ENCODE measurements at regions not wholly inside any gene's neighbourhood (a gene's known extent, or its start where the extent isn't known, plus 50 kb on each side); places are given as distances from the start of the nearest gene placed in this dataset.
"Not testable (repeated sequence)": the region's sequence is repeated elsewhere in the genome, so short reads cannot be mapped to it uniquely, and the experiment has no call there.

DNA sequence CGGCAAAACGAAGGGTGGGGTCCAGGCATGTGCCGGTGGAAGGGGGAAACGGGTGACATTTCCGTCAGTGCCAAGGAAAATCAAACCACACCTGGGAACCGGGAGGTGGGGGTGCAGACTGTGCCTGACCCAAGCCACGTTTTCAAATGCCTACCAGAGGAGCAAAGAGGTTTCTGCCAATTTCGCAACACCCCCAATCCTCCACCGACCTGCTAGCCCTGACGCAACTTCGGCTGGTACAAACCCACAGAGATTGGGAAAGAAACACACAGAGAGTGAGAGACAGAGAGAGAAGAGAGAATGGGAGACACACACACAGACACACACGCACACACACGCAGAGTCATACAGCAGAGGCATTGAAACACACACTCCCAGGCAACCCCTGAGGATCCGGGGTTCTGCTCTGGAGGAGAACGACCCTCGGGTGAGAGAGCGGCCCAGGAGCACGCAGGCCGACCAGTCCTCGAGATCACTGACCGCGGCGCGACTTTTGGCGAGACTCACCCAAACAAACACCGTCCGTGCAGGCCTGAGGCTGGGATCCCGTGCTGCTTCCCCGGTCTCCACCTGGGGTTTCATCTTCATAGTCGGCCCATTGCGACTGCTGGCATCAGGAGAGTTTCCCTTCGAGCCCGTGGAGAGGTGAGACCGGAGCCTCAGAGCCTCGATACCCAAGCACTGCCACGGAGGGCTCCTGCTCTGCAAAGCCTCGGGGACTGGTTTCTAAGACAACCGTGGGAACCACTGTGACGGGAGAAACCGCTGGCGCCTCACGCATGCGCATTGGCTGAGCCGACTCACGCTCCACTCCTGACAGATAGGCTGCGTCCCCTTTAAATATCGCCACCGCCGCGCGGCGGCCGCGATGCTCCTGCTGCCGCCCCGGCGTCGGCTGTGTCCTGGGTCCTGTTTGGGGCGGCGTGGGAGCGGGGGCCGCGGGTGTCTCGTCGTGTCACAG, 697.9 kb upstream of the TPTE start:
- H3K4me3 ChIP-seq; DNase-seq (ENCODE audit: low read depth in 1 of 2, low spot score in 1 of 2); ATAC-seq: not testable (repeated sequence)

DNA sequence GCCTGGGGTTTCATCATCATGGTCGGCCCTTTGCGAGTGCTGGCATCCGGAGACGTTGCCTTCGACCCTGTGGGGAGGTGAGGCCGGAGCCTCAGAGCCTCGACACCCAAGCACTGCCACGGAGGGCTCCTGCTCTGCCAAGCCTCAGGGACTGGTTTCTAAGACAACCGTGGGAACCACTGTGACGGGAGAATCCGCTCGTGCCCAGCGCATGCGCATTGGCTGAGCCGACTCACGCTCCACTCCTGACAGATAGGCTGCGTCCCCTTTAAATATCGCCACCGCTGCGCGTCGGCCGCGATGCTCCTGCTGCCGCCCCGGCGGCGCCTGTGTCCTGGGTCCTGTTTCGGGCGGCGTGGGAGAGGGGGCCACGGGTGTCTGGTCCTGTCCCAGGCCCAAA, 690.6 kb upstream of the TPTE start:
- H3K4me2 ChIP-seq; H3K4me1 ChIP-seq; FAIRE-seq; POLR2A ChIA-PET; H3K27ac ChIP-seq; H3K9me3 ChIP-seq; CTCF ChIA-PET; H3K4me3 ChIP-seq; DNase-seq (ENCODE audit: low read depth in 1 of 2, low spot score in 1 of 2); ATAC-seq: not testable (repeated sequence)
- WGBS (ENCODE audit: missing lambda C conversion rate): no CpG with 5 or more reads among the region's 32 CpGs

More for the DNA sequence above, 697.9 kb upstream of the TPTE start:
- FAIRE-seq, CTCF ChIA-PET, H3K4me2 ChIP-seq, POLR2A ChIA-PET, H3K4me1 ChIP-seq, H3K9me3 ChIP-seq, H3K27ac ChIP-seq: not testable (repeated sequence)
- WGBS (ENCODE audit: missing lambda C conversion rate): 70% methylated on average over 42 of the region's 65 CpGs

DNA sequence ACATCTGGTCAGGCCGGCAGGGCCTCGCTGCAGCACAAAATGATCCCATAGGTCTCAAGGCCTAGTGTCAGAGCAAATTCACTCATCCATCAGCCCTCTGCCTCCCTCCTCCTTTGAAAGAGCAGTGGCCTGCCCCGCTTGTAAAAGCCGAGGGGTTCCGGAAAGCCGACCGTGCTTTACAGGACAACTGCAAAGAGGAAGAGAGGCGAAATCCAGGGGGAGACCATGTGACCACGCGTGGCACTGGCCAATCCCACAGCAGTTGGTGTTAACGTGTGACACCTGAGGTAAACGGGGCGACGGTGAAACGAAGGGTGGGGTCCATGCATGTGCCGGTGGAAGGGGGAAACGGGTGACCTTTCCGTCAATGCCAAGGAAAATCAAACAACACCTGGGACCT, 688.6 kb upstream of the TPTE start:
- POLR2A ChIA-PET; H3K4me3 ChIP-seq; H3K9me3 ChIP-seq; H3K4me1 ChIP-seq; ATAC-seq; H3K4me2 ChIP-seq; H3K27ac ChIP-seq; FAIRE-seq; CTCF ChIA-PET; DNase-seq (ENCODE audit: low read depth in 1 of 2, low spot score in 1 of 2): not testable (repeated sequence)
- 59% methylated on average over 8 of the region's 18 CpGs for WGBS (ENCODE audit: missing lambda C conversion rate)

DNA sequence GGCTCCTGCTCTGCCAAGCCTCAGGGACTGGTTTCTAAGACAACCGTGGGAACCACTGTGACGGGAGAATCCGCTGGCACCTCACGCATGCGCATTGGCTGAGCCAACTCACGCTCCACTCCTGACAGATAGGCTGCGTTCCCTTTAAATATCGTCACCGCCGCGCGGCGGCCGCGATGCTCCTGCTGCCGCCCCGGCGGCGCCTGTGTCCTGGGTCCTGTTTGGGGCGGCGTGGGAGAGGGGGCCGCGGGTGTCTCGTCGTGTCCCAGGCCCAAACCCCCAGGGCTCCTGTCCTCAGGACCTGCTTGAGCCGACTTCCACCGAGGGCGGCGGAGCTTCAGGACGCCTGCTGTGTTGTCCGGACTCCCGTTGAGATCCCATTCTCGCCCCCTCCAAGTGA, 684.8 kb upstream of the TPTE start:
- H3K4me3 ChIP-seq; ATAC-seq; H3K27ac ChIP-seq; H3K9me3 ChIP-seq; DNase-seq (ENCODE audit: low read depth in 1 of 2, low spot score in 1 of 2); CTCF ChIA-PET; H3K4me1 ChIP-seq; FAIRE-seq; POLR2A ChIA-PET; H3K4me2 ChIP-seq: not testable (repeated sequence)
- WGBS (ENCODE audit: missing lambda C conversion rate): 16% methylated on average over 8 of the region's 33 CpGs

DNA sequence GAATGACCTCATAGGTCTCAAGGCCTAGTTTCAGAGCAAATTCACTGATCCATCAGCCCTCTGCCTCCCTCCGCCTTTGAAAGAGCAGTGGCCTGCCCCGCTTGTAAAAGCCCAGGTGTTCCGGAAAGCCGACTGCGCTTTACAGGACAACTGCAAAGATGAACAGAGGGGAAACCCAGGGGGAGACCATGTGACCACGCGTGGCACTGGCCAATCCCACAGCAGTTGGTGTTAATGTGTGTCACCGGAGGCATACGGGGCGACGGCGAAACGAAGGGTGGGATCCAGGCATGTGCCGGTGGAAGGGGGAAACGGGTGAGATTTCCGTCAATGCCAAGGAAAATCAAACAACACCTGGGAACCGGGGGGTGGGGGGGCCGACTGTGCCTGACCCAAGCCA, 684.4 kb upstream of the TPTE start:
- H3K4me3 ChIP-seq; POLR2A ChIA-PET; H3K4me1 ChIP-seq; H3K27ac ChIP-seq; CTCF ChIA-PET; H3K9me3 ChIP-seq; H3K4me2 ChIP-seq; ATAC-seq; DNase-seq (ENCODE audit: low read depth in 1 of 2, low spot score in 1 of 2); FAIRE-seq: not testable (repeated sequence)
- WGBS (ENCODE audit: missing lambda C conversion rate): no CpG with 5 or more reads among the region's 18 CpGs

DNA sequence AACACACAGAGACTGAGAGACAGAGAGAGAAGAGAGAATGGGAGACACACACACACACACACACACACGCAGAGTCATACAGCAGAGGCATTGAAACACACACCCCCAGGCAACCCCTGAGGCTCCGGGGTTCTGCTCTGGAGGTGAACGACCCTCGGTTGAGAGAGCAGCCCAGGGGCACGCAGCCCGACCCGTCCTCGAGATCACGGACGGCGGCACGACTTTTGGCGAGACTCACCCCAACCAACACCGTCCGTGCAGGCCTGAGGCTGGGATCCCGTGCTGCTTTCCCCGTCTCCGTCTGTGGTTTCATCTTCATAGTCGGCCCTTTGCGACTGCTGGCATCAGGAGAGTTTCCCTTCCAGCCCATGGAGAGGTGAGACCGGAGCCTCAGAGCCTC, 683.9 kb upstream of the TPTE start:
- POLR2A ChIA-PET; CTCF ChIA-PET; H3K9me3 ChIP-seq; H3K4me2 ChIP-seq; H3K4me1 ChIP-seq; ATAC-seq; DNase-seq (ENCODE audit: low read depth in 1 of 2, low spot score in 1 of 2); H3K4me3 ChIP-seq; H3K27ac ChIP-seq; FAIRE-seq: not testable (repeated sequence)
- WGBS (ENCODE audit: missing lambda C conversion rate): 50% methylated on average over 15 of the region's 21 CpGs

DNA sequence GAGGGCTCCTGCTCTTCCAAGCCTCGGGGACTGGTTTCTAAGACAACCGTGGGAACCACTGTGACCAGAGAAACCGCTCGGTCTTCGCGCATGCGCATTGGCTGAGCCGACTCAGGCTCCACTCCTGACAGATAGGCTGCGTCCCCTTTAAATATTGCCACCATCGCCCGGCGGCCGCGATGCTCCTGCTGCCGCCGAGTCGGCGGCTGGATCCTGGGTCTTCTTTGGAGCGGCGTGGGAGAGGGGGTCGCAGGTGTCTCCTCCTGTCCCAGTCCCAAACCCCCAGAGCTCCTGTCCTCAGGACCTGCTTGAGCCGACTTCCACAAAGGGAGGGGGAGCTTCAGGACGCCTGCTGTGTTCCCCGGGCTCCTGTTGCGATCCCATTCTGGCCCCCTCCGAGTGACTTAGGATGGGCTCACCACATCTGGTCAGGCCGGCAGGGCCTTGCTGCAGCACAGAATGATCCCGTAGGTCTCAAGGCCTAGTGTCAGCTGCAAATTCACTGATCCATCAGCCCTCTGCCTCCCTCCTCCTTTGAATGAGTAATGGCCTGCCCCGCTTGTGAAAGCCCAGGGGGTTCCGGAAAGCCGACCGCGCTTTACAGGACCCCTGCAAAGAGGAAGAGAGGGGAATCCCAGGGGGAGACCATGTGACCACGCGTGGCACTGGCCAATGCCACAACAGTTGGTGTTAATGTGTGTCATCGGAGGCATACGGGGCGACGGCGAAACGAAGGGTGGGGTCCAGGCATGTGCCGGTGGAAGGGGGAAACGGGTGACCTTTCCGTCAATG, 683.2 kb upstream of the TPTE start:
- 64% methylated on average over 42 of the region's 44 CpGs for WGBS (ENCODE audit: missing lambda C conversion rate)

More for the DNA sequence above, 683.2 kb upstream of the TPTE start:
- H3K9me3 ChIP-seq: no peaks in the 10 kb centered on the region
- no peaks in the 10 kb centered on the region for H3K4me1 ChIP-seq
- no peak overlapping the region for H3K4me3 ChIP-seq
- FAIRE-seq: no peak
- DNase-seq (ENCODE audit: low read depth in 1 of 2, low spot score in 1 of 2): no peak
- CTCF ChIA-PET: no interaction called here
- H3K4me2 ChIP-seq: no peak overlapping the region
- TF ChIP-seq MAFK (IDR thresholded peaks at IDR 0.05; ENCODE audit: partially characterized antibody) (no peak), ZNF302 (CRISPR knock-in tag; IDR thresholded peaks at IDR 0.05) (no peak), NFE2L2 (conservative IDR thresholded peaks at IDR 0.05; ENCODE audit: low read length) (no peak), JUNB (IDR thresholded peaks at IDR 0.05) (no peak), CHD4 (IDR thresholded peaks at IDR 0.05; ENCODE audit: borderline replicate concordance) (no peak), RARB (CRISPR knock-in tag; IDR thresholded peaks at IDR 0.05) (no peak), POLR2A (IDR thresholded peaks at IDR 0.05; ENCODE audit: low read length) (no peak)
- TF ChIP-seq, protein P1, sequence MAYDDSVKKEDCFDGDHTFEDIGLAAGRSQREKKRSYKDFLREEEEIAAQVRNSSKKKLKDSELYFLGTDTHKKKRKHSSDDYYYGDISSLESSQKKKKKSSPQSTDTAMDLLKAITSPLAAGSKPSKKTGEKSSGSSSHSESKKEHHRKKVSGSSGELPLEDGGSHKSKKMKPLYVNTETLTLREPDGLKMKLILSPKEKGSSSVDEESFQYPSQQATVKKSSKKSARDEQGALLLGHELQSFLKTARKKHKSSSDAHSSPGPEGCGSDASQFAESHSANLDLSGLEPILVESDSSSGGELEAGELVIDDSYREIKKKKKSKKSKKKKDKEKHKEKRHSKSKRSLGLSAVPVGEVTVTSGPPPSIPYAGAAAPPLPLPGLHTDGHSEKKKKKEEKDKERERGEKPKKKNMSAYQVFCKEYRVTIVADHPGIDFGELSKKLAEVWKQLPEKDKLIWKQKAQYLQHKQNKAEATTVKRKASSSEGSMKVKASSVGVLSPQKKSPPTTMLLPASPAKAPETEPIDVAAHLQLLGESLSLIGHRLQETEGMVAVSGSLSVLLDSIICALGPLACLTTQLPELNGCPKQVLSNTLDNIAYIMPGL (CRISPR knock-in tag; IDR thresholded peaks at IDR 0.05; ENCODE audit: borderline replicate concordance): no peak
- no peak overlapping the region for H3K27ac ChIP-seq
- no peak for ATAC-seq
- POLR2A ChIA-PET: no interaction called here
